KG1 (cell line): ENCODE measurements at regions not wholly inside any gene's neighbourhood (a gene's known extent, or its start where the extent isn't known, plus 50 kb on each side); places are given as distances from the start of the nearest gene placed in this dataset.

Experiments
- DNase-seq: peaks from one replicate; lab custom pipeline; 2025; lab: John Stamatoyannopoulos, UW

DNA sequence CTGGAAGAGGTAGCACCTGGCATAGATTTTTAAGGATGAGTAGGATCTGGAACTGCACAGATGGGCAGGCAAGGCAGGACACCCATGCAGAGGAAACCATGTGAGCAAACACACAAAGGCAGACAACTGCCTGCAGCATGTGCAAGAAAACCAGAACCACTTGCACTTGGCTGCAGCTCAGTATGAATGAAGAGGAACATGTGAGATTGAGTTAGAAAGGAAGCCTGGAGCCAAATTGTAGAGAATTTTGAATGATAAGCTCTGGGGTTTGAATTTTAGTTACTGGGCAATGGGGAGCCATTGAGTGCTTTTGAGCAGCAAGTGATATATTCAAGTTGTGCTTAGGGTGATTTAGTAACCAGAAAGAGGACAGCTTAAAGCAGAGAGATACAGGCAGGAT is 583.4 kb downstream of the SOX6 start:
- no peak for DNase-seq

DNA sequence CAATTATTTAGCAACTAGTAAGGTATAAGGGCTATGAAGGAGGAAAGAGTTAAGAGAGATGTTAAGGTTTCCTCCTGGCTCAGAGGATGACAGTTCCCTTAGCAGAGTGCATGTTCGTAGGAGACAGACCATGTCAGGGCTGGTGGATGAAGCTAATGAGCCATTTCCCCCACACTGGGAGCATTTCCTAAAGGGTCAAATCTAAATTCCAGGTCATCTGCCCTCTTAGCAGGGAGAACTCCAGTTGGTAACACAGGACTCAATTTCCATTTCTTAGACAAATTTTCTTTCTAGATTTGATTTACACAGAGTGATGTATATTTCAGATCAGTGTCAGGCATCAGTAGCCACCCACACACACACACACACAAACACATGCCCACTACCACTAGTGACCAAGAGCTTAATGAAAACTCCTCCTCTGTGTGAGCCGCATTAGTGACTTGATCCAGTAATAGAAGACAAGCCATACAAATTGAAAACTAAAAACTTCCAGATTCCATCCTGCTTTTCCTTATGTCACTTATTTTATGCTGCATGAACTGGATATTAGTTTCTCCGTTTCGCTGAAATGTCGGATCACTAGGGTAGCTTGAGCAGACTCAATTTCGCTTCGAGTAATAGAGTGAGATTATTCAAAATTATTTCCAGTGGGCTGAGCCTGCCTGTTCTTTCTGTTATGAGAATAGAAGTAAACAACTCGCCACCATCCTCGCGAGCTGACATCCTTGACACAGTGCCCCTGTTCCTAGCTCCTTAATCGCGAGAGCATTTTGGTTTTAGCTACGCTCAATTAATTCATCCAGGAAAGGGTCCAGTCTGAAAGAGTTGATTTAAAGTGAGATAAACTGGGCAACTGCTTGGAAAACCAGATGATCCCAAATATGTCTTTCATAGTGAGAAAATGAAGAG is 582.6 kb downstream of the SOX6 start:
- no peak for DNase-seq

GRCh38 chr11:15774388-15774939 is 581.9 kb downstream of the SOX6 start:
- no peak for DNase-seq

GRCh38 chr11:15775015-15775541 is 581.3 kb downstream of the SOX6 start:
- DNase-seq, result no peak

DNA sequence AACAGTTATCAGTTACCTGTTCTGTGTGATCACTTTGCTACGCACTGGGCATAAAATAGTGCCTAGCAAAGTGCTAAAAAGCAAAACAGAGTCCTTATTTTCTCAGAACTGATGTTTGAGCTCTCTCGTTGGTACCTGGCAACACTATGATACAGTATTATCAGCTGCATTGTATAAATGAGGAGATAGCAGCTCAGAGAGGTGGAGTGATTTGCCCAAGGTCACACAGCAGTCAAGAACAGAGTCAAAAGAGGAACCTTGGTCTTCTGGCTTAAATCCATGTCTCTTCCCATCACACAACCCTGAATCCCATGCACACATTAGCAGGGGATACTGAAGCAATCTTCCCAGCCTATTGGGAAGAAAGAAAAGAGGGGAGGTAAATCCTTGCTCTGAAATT is 580.5 kb downstream of the SOX6 start:
- DNase-seq, result no peak

- DNase-seq, result no peak
These were observed 580.0 kb downstream of the SOX6 start for GRCh38 chr11:15776366-15776765.

DNA sequence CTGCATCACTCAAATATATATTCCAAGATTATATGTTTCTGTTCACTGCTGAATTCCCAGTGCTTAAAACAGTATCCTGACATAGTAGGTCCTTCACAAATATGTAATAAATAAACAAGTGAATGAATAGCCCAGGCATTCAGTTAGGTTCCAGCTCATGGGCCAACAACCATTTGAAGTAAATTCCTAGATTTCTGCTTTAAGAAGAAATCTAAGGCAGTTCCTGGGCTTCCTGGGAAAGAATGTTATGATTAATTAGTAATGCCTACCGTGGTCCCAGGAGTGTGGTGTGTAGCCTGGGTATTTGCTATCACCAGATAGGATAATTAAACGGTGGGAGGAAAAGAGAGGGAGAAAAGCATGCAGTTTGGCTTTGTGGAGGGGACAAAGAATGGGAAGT is 576.8 kb downstream of the SOX6 start:
- DNase-seq, result no peak

- no peak for DNase-seq
These were observed 576.0 kb downstream of the SOX6 start for GRCh38 chr11:15780382-15780781.

- no peak for DNase-seq
These were observed 575.5 kb downstream of the SOX6 start for GRCh38 chr11:15780837-15781236.

GRCh38 chr11:15783619-15784018 is 572.7 kb downstream of the SOX6 start:
- no peak for DNase-seq

GRCh38 chr11:15793043-15793996 is 563.0 kb downstream of the SOX6 start:
- no peak for DNase-seq

GRCh38 chr11:15794361-15795150 is 561.8 kb downstream of the SOX6 start:
- no peak for DNase-seq

DNA sequence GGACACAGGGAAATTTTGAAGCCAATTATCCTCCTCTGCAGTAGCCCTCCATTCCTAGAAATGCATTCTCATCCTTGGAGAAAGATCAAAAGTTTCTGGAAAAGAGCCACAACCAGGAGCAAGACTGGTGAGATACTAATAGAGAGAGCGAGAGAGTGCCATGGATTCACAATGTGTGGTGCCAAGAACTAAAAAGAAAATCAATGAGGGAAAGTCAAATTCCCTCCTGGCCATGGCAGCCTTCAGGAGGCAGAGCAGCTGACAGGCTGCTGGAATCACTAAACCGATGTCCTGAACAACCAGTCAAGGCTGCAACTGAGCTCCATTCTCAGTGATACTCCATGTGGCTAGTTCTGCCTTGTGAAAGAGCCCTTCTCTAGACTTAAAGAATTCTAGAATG is 561.0 kb downstream of the SOX6 start:
- no peak for DNase-seq

DNA sequence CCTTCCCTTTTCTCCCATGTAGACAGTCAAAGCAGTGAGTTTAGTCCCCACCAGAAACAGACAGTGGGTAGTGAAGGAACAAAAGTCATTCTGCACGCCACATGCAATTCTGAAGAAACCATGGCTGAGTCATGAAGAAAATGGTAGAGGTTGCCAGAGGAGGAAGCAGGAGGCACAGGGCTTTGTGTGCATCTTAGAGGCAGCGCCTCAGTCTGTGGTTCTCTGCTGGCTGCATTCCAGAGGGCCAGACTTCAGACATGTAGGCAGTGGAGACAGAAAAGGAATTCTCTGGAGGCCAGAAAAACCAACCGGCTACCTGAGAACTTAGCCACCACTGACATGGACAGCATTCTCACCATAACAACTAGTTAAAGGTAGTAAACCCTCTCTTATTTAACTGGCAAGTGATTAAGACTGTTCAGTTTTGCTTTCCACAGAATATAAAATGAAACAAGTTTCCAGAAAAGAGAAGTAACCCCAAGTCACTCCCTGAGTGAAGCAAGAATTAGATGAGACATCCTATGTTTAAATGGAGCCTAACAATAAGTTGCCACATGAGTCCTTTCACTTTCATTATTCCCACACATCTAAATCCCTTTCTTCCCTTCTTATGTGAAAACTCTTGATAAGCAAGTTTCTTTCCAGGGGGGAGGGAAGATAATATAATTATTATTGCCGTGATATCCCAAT is 556.1 kb downstream of the SOX6 start:
- peak; percentile 2 for DNase-seq

GRCh38 chr11:15801126-15801525 is 555.2 kb downstream of the SOX6 start:
- no peak for DNase-seq

DNA sequence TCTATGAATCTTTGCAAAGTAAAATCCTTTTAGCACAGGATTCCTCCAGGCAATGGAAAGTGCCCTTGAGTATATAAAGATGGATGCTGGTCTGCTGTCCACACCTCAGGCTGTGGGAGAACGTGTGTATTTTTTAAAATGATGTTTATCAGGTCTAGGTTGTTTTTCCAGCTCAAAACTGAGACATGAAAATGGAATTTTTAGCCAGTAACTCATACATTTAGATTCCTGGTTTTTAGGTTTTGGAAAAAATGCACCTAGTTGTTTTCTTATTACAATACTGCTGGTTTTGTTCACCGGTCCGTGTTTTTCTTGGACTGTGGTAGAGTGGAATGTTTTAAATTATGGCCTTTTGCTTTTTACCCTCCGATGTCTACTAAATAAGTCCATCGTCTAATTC is 554.7 kb downstream of the SOX6 start:
- DNase-seq, result no peak

DNA sequence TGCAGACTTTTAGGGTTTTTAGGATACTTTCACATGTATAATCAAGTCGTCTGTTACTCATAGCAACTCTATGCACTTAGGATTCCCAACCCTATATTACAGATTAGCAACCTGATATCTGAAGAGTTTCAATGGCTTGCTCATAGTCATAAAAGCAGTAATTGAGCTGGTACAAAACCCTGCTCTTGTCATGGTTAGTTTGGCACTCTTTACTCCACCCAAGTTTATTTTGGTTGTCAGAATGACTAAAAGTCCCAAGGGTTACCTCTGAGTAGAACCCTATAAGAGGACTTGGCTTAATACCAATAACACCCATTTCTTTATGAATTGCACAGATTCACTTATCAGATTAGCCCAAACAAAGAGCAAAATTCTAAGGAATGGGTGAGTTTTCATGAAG is 550.6 kb downstream of the SOX6 start:
- no peak for DNase-seq

GRCh38 chr11:15806217-15806616 is 550.1 kb downstream of the SOX6 start:
- no peak for DNase-seq

GRCh38 chr11:15807827-15808226 is 548.5 kb downstream of the SOX6 start:
- DNase-seq, result no peak

DNA sequence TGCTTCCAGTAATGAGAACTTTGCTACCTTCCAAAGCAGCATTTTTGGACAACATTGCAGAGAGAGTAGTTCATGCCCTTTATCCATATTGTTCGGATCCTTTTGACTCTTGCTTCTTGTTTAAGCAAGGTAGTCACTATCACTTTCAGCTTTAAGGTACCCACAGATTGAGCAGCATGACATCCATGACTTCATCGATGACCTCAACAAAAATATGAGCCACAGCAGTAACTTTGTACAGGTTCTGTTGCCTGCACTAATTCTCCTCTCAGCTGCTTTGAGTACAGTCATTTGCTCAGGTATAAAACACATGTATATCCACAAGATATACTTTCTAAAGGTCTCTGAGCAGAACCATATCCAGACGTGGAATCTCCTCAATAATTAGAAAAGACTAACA is 546.3 kb downstream of the SOX6 start:
- DNase-seq, result no peak

GRCh38 chr11:15810525-15810924 is 545.8 kb downstream of the SOX6 start:
- no peak for DNase-seq
